GM18870 (cell line): ENCODE measurements at regions not wholly inside any gene's neighbourhood (a gene's known extent, or its start where the extent isn't known, plus 50 kb on each side); places are given as distances from the start of the nearest gene placed in this dataset.

ENCODE experiments used
- ATAC-seq: cut with Tn5 transposase; IDR thresholded peaks from one replicate; pipeline ENCODE4 v1.9.1; 2021; ENCODE audit warnings: moderate library complexity; ENCODE audit not compliant: unreplicated experiment

GRCh38 chr4:75122424-75123014 is 189.6 kb downstream of the PARM1 start:
- no peak for ATAC-seq

GRCh38 chr4:75118739-75119138 is 185.8 kb downstream of the PARM1 start:
- no peak for ATAC-seq

GRCh38 chr4:75110061-75110460 is 177.1 kb downstream of the PARM1 start:
- no peak for ATAC-seq

GRCh38 chr4:75107755-75108612 is 175.1 kb downstream of the PARM1 start:
- ATAC-seq: no peak

GRCh38 chr4:75102787-75103085 is 169.8 kb downstream of the PARM1 start:
- ATAC-seq: no peak

- ATAC-seq: no peak
Observed at GRCh38 chr4:75101906-75102786, 169.2 kb downstream of the PARM1 start.
